ENCODE measurements at regions not wholly inside any gene's neighbourhood (a gene's known extent, or its start where the extent isn't known, plus 50 kb on each side); places are given as distances from the start of the nearest gene placed in this dataset.

DNA sequence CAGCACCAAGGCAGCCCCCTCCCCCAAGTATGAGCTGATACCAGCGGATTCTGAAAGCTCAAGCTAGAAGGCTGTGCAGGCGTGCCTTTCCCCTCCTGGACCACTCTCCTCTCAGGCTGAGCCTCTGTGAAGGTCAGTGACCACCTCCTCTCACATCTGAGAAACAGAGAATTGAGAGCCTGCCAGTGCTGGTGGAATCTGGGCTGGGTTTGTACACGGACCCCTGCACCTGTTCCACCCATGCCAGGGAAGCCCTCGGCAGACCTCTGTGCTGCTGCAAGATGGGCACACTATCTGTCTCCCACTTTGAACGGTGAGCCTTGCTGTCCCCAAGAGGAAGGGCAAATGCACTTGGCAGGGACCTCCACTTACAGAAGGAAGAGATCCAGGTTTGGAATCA lies 54.7 kb upstream of the SDK2 start:
- TF ChIP-seq, protein P1, sequence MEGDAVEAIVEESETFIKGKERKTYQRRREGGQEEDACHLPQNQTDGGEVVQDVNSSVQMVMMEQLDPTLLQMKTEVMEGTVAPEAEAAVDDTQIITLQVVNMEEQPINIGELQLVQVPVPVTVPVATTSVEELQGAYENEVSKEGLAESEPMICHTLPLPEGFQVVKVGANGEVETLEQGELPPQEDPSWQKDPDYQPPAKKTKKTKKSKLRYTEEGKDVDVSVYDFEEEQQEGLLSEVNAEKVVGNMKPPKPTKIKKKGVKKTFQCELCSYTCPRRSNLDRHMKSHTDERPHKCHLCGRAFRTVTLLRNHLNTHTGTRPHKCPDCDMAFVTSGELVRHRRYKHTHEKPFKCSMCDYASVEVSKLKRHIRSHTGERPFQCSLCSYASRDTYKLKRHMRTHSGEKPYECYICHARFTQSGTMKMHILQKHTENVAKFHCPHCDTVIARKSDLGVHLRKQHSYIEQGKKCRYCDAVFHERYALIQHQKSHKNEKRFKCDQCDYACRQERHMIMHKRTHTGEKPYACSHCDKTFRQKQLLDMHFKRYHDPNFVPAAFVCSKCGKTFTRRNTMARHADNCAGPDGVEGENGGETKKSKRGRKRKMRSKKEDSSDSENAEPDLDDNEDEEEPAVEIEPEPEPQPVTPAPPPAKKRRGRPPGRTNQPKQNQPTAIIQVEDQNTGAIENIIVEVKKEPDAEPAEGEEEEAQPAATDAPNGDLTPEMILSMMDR (IDR thresholded peaks at IDR 0.05), result no peak
- TF ChIP-seq POLR2A (IDR thresholded peaks at IDR 0.05), result no peak

Measured in testis (tissue), 2 donors.